22Rv1 (cell line): ENCODE measurements at regions not wholly inside any gene's neighbourhood (a gene's known extent, or its start where the extent isn't known, plus 50 kb on each side); places are given as distances from the start of the nearest gene placed in this dataset.

Source experiments
- CTCF ChIP-seq: fragments of 450-650 bp; IDR thresholded peaks from 2 replicates; pipeline ENCODE4 v1.5.1; 2017; ENCODE audit warnings: mild to moderate bottlenecking
- ZFX ChIP-seq: fragments of 450-650 bp; IDR thresholded peaks from 2 replicates; pipeline ENCODE4 v1.6.1; 2017; ENCODE audit warnings: antibody characterized with exemption, borderline replicate concordance

DNA sequence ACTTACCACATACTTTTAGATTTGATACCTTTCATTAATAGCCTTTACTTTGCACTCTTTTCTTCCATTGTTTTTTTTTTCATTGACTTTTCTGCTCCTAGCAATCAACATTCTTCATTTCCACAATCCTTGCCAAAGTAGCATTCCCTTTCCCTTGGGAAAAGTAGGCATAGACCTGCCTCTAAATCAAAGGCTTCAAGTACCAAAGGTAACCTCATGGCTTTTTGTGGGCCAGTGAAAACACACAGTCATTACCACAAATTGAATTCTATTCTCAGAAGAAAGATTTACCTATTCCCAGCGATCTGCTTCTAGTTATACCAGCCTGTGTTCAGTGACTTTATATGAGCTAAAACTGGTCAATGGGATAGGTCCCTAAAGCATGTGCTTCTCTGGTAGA lies 109.2 kb downstream of the SOCS6 start:
- TF ChIP-seq CTCF (no peak), ZFX (no peak)
